A549 (cell line): ENCODE measurements at regions not wholly inside any gene's neighbourhood (a gene's known extent, or its start where the extent isn't known, plus 50 kb on each side); places are given as distances from the start of the nearest gene placed in this dataset.

Experiments used
- ATAC-seq, 2 experiments: fragments of 200-7000 bp in 1 of 2; fragments of >200 bp in 1 of 2; cut with Nextera tagmentation in 1 of 2; cut with Tn5 transposase in 1 of 2; 3 replicates each; pipeline versions ENCODE4 v1.8.0 to v1.9.1; 2018 to 2020; ENCODE audit warnings: mild to moderate bottlenecking in 1 of 2, moderate library complexity in 1 of 2
- CTCF ChIA-PET: fragments of 300-600 bp; sonication (Branson Sonifier 250); formaldehyde crosslinking; extraction: SDS; loops from one replicate; lab custom pipeline; 2021; ENCODE audit warnings: antibody characterized with exemption, inconsistent platforms; lab: Yijun Ruan, JAX
- POLR2A ChIA-PET: fragments of 350-600 bp; formaldehyde crosslinking; extraction: SDS; loops from one replicate; lab custom pipeline; 2021; ENCODE audit warnings: antibody characterized with exemption, inconsistent platforms; lab: Yijun Ruan, JAX
- DNase-seq, 2 experiments: peaks; one replicate each; pipeline versions ENCODE4 v3.0.0 to v3.0.0-alpha.2; 2011 to 2016; ENCODE audit warnings: low read depth in 1 of 2, low spot score in 1 of 2
- FAIRE-seq: peaks from 2 replicates; lab custom pipeline; 2011; peaks lifted over from hg19 to GRCh38; lab: Jason Lieb, UNC
- H3K27ac ChIP-seq, 2 experiments: fragments of >200 bp; sonication (Bioruptor Twin); formaldehyde crosslinking; 3 replicates each; pipeline ENCODE4 v1.5.1; 2016 to 2017
- H3K4me1 ChIP-seq: fragments of >200 bp; sonication (Bioruptor Twin); formaldehyde crosslinking; 3 replicates; pipeline ENCODE4 v1.6.1; 2016
- H3K4me2 ChIP-seq: fragments of >200 bp; sonication (Bioruptor Twin); formaldehyde crosslinking; 3 replicates; pipeline ENCODE4 v1.6.1; 2016
- H3K4me3 ChIP-seq: fragments of >200 bp; sonication (Bioruptor Twin); formaldehyde crosslinking; 3 replicates; pipeline ENCODE4 v1.5.1; 2016
- H3K9me3 ChIP-seq: fragments of >200 bp; sonication (Bioruptor Twin); formaldehyde crosslinking; 3 replicates; pipeline ENCODE4 v1.6.1; 2016
- BHLHE40 ChIP-seq: IDR thresholded peaks from 2 replicates; pipeline ENCODE4 v1.6.1; 2012; ENCODE audit warnings: low read depth, low read length, inconsistent platforms
- CBX2 ChIP-seq: fragments of 200-600 bp; sonication (generic); IDR thresholded peaks from 2 replicates; pipeline ENCODE4 v1.6.1; 2016; ENCODE audit warnings: low read depth, mild to moderate bottlenecking, borderline replicate concordance
- CEBPB ChIP-seq, 2 experiments: fragments of >200 bp in 1 of 2; sonication (Bioruptor Twin) in 1 of 2; formaldehyde crosslinking in 1 of 2; IDR thresholded peaks; 2 replicates each; pipeline ENCODE4 v1.6.1; 2012 to 2016
- CHD4 ChIP-seq: fragments of 200-600 bp; sonication (generic); IDR thresholded peaks from 2 replicates; pipeline ENCODE4 v1.6.1; 2016; ENCODE audit warnings: antibody characterized with exemption, mild to moderate bottlenecking, borderline replicate concordance
- EHMT2 ChIP-seq: fragments of 200-600 bp; sonication (generic); IDR thresholded peaks from 2 replicates; pipeline ENCODE4 v1.6.1; 2016; ENCODE audit warnings: antibody characterized with exemption, low read depth, mild to moderate bottlenecking, moderate library complexity
- FOSL2 ChIP-seq, 2 experiments: fragments of 450-650 bp in 1 of 2; fragments of >200 bp in 1 of 2; sonication (Bioruptor Twin) in 1 of 2; formaldehyde crosslinking; IDR thresholded peaks; 2 replicates each; pipeline versions ENCODE4 v1.5.0 to v1.6.1; 2016 to 2020; ENCODE audit warnings: mild to moderate bottlenecking in 1 of 2, moderate library complexity in 1 of 2
- HEYL ChIP-seq: fragments of 250-450 bp; sonication (Bioruptor Pico); IDR thresholded peaks from 2 replicates; pipeline ENCODE4 v1.8.0; 2021; ENCODE audit warnings: mild to moderate bottlenecking, moderate library complexity
- HOXB13 ChIP-seq: fragments of 250-450 bp; sonication (Bioruptor Pico); IDR thresholded peaks from 2 replicates; pipeline ENCODE4 v1.5.0; 2020; ENCODE audit warnings: low read depth, mild to moderate bottlenecking, moderate library complexity
- HOXB5 ChIP-seq: fragments of 250-450 bp; sonication (Bioruptor Pico); IDR thresholded peaks from 2 replicates; pipeline ENCODE4 v1.5.0; 2020; ENCODE audit warnings: mild to moderate bottlenecking, moderate library complexity
- JUN ChIP-seq, 2 experiments: fragments of >200 bp; sonication (Bioruptor Twin); formaldehyde crosslinking; IDR thresholded peaks; 2 replicates in 1 of 2; 3 replicates in 1 of 2; pipeline ENCODE4 v1.6.1; 2016 to 2017
- JUNB ChIP-seq: fragments of >200 bp; sonication (Bioruptor Twin); formaldehyde crosslinking; IDR thresholded peaks from 2 replicates; pipeline ENCODE4 v1.6.1; 2016
- PHF8 ChIP-seq: fragments of 200-600 bp; sonication (generic); IDR thresholded peaks from 2 replicates; pipeline ENCODE4 v1.6.1; 2016; ENCODE audit warnings: low read depth, mild to moderate bottlenecking, antibody characterized with exemption, moderate library complexity, borderline replicate concordance
- POLR2A ChIP-seq: IDR thresholded peaks from 2 replicates; pipeline ENCODE4 v1.6.1; 2012; ENCODE audit warnings: mild to moderate bottlenecking, low read length
- RARB ChIP-seq: fragments of 250-450 bp; sonication (Bioruptor Pico); IDR thresholded peaks from 2 replicates; pipeline ENCODE4 v1.8.0; 2021; ENCODE audit warnings: mild to moderate bottlenecking, moderate library complexity
- SREBF2 ChIP-seq: fragments of 450-650 bp; IDR thresholded peaks from 2 replicates; pipeline ENCODE4 v1.6.1; 2014; ENCODE audit warnings: mild to moderate bottlenecking, moderate library complexity
- TP53 ChIP-seq: fragments of 250-450 bp; sonication (Bioruptor Pico); IDR thresholded peaks from 2 replicates; pipeline ENCODE4 v1.5.0; 2021; ENCODE audit warnings: mild to moderate bottlenecking, moderate library complexity
- ZNF302 ChIP-seq: fragments of 250-450 bp; sonication (Bioruptor Pico); IDR thresholded peaks from 2 replicates; pipeline ENCODE4 v1.9.0; 2021; ENCODE audit warnings: inconsistent platforms, mild to moderate bottlenecking, moderate library complexity
- ZSCAN20 ChIP-seq: fragments of 250-450 bp; sonication (Bioruptor Pico); IDR thresholded peaks from 2 replicates; pipeline ENCODE4 v1.8.0; 2022; ENCODE audit warnings: mild to moderate bottlenecking, moderate library complexity
- WGBS: methylation state at CpG from one replicate; pipeline ENCODE4 v1.1.6; 2017; ENCODE audit errors: missing lambda C conversion rate; 5-methylcytosine and 5-hydroxymethylcytosine counted together
- TF ChIP-seq, protein P1 (sequence below): fragments of 250-450 bp; sonication (Bioruptor Pico); IDR thresholded peaks from 2 replicates; pipeline ENCODE4 v1.5.0; 2021; ENCODE audit warnings: mild to moderate bottlenecking, moderate library complexity, borderline replicate concordance
- TF ChIP-seq, protein P2 (sequence below): fragments of >200 bp; sonication (Bioruptor Twin); formaldehyde crosslinking; IDR thresholded peaks from 2 replicates; pipeline ENCODE4 v1.6.1; 2016
- TF ChIP-seq, protein P3 (sequence below): IDR thresholded peaks from 2 replicates; pipeline ENCODE4 v1.6.1; 2012
- TF ChIP-seq, protein P4 (sequence below): fragments of >200 bp; sonication (Bioruptor Twin); formaldehyde crosslinking; IDR thresholded peaks from 3 replicates; pipeline ENCODE4 v1.5.1; 2016
- TF ChIP-seq, protein P5 (sequence below): fragments of 250-450 bp; sonication (Bioruptor Pico); IDR thresholded peaks from 2 replicates; pipeline ENCODE4 v1.5.0; 2020; ENCODE audit warnings: low read depth, mild to moderate bottlenecking, moderate library complexity

DNA sequence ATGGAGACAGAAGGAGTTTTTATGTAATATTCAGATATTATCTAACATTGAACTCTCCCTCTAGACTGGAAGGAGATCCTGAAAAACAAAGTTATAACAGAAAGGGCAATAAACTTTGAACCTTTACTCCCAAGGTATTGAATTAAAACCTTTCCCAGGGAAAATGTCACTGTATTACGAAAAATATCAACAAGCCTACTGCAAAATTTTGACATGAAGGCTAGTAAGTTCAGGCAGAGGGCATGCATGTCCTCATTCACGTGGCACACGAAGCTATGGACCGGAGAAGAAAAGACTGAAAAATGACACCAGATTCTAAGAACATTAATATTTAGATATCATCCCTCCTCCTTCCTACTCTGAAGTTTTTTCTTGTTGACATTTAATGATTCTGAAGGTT lies 638.8 kb downstream of the LRRC70 start:
- Histone ChIP-seq H3K4me3 (no peak overlapping the region), H3K9me3 (no peaks in the 10 kb centered on the region), H3K4me2 (no peak overlapping the region), H3K4me1 (no peaks in the 10 kb centered on the region), H3K27ac (no peak overlapping the region)
- POLR2A ChIA-PET: no interaction called here
- WGBS: 26% methylated on average over 4 of the region's 4 CpGs
- no peak for TF ChIP-seq SREBF2
- TF ChIP-seq HOXB13 (CRISPR knock-in tag): no peak
- TF ChIP-seq, protein P1, sequence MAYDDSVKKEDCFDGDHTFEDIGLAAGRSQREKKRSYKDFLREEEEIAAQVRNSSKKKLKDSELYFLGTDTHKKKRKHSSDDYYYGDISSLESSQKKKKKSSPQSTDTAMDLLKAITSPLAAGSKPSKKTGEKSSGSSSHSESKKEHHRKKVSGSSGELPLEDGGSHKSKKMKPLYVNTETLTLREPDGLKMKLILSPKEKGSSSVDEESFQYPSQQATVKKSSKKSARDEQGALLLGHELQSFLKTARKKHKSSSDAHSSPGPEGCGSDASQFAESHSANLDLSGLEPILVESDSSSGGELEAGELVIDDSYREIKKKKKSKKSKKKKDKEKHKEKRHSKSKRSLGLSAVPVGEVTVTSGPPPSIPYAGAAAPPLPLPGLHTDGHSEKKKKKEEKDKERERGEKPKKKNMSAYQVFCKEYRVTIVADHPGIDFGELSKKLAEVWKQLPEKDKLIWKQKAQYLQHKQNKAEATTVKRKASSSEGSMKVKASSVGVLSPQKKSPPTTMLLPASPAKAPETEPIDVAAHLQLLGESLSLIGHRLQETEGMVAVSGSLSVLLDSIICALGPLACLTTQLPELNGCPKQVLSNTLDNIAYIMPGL: no peak
- TF ChIP-seq PHF8: no peak
- TF ChIP-seq JUNB: no peak
- no peak for TF ChIP-seq BHLHE40
- TF ChIP-seq, protein P2, sequence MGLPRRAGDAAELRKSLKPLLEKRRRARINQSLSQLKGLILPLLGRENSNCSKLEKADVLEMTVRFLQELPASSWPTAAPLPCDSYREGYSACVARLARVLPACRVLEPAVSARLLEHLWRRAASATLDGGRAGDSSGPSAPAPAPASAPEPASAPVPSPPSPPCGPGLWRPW: no peak
- no peak for TF ChIP-seq ZNF302 (CRISPR knock-in tag)
- TF ChIP-seq CBX2: no peak
- TF ChIP-seq CHD4: no peak
- no peak for TF ChIP-seq JUN (IDR thresholded peaks at IDR 0.05)
- TF ChIP-seq HEYL: no peak
- no peak for FAIRE-seq
- CTCF ChIA-PET: no interaction called here
- DNase-seq: no peak
- no peak for ATAC-seq

DNA sequence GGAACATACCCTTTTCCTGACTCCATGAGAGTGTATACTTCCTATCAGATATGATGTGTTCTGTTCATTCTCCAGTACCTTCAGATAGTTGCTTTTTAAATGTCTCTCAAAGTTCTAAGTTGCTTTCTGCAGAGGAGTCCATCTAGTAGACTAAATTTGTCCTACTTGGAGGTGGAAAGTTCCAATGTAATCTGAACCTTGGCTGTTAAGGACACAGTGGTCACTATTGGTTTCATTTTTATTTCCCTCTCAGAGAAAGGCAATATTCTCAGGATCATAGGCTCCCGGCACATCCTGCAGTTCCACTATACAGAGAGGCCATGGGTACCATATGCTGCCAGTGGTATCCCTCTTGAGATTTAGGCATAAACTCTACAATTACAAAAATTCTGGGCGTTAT lies 634.6 kb downstream of the LRRC70 start:
- TF ChIP-seq HEYL (no peak), ZSCAN20 (CRISPR knock-in tag) (no peak), CEBPB (IDR thresholded peaks at IDR 0.05) (no peak), EHMT2 (no peak), HOXB13 (CRISPR knock-in tag) (no peak), HOXB5 (no peak), JUNB (no peak), FOSL2 (IDR thresholded peaks at IDR 0.05) (no peak), FOSL2 (CRISPR knock-in tag; IDR thresholded peaks at IDR 0.05) (no peak), RARB (CRISPR knock-in tag) (no peak), SREBF2 (no peak), TP53 (CRISPR knock-in tag) (no peak), POLR2A (no peak), JUN (IDR thresholded peaks at IDR 0.05) (no peak)
- TF ChIP-seq, protein P3, sequence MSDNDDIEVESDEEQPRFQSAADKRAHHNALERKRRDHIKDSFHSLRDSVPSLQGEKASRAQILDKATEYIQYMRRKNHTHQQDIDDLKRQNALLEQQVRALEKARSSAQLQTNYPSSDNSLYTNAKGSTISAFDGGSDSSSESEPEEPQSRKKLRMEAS: no peak
- TF ChIP-seq, protein P4, sequence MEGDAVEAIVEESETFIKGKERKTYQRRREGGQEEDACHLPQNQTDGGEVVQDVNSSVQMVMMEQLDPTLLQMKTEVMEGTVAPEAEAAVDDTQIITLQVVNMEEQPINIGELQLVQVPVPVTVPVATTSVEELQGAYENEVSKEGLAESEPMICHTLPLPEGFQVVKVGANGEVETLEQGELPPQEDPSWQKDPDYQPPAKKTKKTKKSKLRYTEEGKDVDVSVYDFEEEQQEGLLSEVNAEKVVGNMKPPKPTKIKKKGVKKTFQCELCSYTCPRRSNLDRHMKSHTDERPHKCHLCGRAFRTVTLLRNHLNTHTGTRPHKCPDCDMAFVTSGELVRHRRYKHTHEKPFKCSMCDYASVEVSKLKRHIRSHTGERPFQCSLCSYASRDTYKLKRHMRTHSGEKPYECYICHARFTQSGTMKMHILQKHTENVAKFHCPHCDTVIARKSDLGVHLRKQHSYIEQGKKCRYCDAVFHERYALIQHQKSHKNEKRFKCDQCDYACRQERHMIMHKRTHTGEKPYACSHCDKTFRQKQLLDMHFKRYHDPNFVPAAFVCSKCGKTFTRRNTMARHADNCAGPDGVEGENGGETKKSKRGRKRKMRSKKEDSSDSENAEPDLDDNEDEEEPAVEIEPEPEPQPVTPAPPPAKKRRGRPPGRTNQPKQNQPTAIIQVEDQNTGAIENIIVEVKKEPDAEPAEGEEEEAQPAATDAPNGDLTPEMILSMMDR: no peak
- TF ChIP-seq, protein P5, sequence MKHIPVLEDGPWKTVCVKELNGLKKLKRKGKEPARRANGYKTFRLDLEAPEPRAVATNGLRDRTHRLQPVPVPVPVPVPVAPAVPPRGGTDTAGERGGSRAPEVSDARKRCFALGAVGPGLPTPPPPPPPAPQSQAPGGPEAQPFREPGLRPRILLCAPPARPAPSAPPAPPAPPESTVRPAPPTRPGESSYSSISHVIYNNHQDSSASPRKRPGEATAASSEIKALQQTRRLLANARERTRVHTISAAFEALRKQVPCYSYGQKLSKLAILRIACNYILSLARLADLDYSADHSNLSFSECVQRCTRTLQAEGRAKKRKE (CRISPR knock-in tag): no peak
- TF ChIP-seq, all 56 proteins: peak for 0
- Histone ChIP-seq H3K4me3 (no peak overlapping the region), H3K4me2 (no peak overlapping the region), H3K9me3 (no peaks in the 10 kb centered on the region), H3K27ac (no peak overlapping the region), H3K4me1 (no peaks in the 10 kb centered on the region)
- WGBS: 50% methylated on average over 2 of the region's 2 CpGs
- DNase-seq (no peak), FAIRE-seq (no peak), ATAC-seq (no peak)
- ChIA-PET CTCF (no interaction called here), POLR2A (no interaction called here)
